H1 (cell line): ENCODE measurements at regions not wholly inside any gene's neighbourhood (a gene's known extent, or its start where the extent isn't known, plus 50 kb on each side); places are given as distances from the start of the nearest gene placed in this dataset.

Experiments
- CTCF ChIA-PET: fragments of 300-600 bp; sonication (Branson Sonifier 250); formaldehyde crosslinking; loops from one replicate; lab custom pipeline; 2021; ENCODE audit not compliant: partially characterized antibody; lab: Charles Lee
- POLR2A ChIA-PET: fragments of 300-600 bp; sonication (Branson Sonifier 250); formaldehyde crosslinking; loops from one replicate; lab custom pipeline; 2021; ENCODE audit warnings: inconsistent platforms; ENCODE audit not compliant: partially characterized antibody; lab: Charles Lee
- DNase-seq, 2 experiments: peaks; one replicate each; pipeline versions ENCODE4 v3.0.0 to v3.0.0-alpha.2; 2010 to 2022; ENCODE audit warnings: low spot score in 2 of 2, low read depth in 1 of 2, mixed read lengths in 1 of 2
- FAIRE-seq: peaks from 2 replicates; lab custom pipeline; 2011; peaks lifted over from hg19 to GRCh38; lab: Jason Lieb, UNC
- H2AFZ ChIP-seq: 2 replicates; pipeline ENCODE4 v1.8.1; 2012; ENCODE audit warnings: low read length, inconsistent platforms
- H2AK5ac ChIP-seq: 2 replicates; pipeline ENCODE4 v1.6.1; 2013; ENCODE audit warnings: low read depth, low read length
- H2BK120ac ChIP-seq: replicated peaks from 2 replicates; pipeline ENCODE3; 2013; ENCODE audit warnings: low read depth, low read length, inconsistent platforms
- H2BK12ac ChIP-seq: 2 replicates; pipeline ENCODE4 v1.6.1; 2013; ENCODE audit warnings: low read depth, low read length
- H2BK15ac ChIP-seq: 2 replicates; pipeline ENCODE4 v1.6.1; 2013; ENCODE audit warnings: low read length
- H2BK20ac ChIP-seq: 2 replicates; pipeline ENCODE4 v1.6.1; 2013; ENCODE audit warnings: low read length
- H2BK5ac ChIP-seq: 2 replicates; pipeline ENCODE4 v1.6.1; 2013; ENCODE audit warnings: low read depth, low read length
- H3K14ac ChIP-seq: 2 replicates; pipeline ENCODE4 v1.6.1; 2013; ENCODE audit warnings: inconsistent platforms; ENCODE audit not compliant: insufficient read length
- H3K18ac ChIP-seq: 2 replicates; pipeline ENCODE4 v1.6.1; 2013; ENCODE audit warnings: low read length; ENCODE audit errors: extremely low read depth
- H3K23ac ChIP-seq: 2 replicates; pipeline ENCODE4 v1.6.1; 2013; ENCODE audit warnings: inconsistent platforms; ENCODE audit not compliant: insufficient read length
- H3K23me2 ChIP-seq: 2 replicates; pipeline ENCODE4 v1.6.1; 2013; ENCODE audit warnings: low read depth, low read length
- H3K27ac ChIP-seq: 2 replicates; pipeline ENCODE4 v1.6.1; 2011; ENCODE audit warnings: low read depth, low read length, inconsistent platforms
- H3K27me3 ChIP-seq, 4 experiments: replicated peaks in 1 of 4; 1 replicate in 1 of 4; 2 replicates in 3 of 4; pipeline versions ENCODE4 v1.6.1 to v1.8.1; 2011 to 2013; ENCODE audit warnings: low read length in 3 of 4, mild to moderate bottlenecking in 3 of 4, inconsistent platforms in 2 of 4, mixed read lengths in 2 of 4, moderate library complexity in 1 of 4; ENCODE audit not compliant: control insufficient read depth in 3 of 4, insufficient read depth in 3 of 4; ENCODE audit errors: extremely low read depth in 1 of 4
- H3K36me3 ChIP-seq, 4 experiments: 2 replicates each; pipeline versions ENCODE4 v1.6.1 to v1.8.1; 2011 to 2013; ENCODE audit warnings: mild to moderate bottlenecking in 4 of 4, low read length in 3 of 4, moderate library complexity in 2 of 4, control low read depth in 1 of 4, inconsistent platforms in 1 of 4; ENCODE audit not compliant: insufficient read depth in 4 of 4, control insufficient read depth in 2 of 4
- H3K4ac ChIP-seq: replicated peaks from 2 replicates; pipeline ENCODE3; 2013; ENCODE audit warnings: low read length, low read depth, mixed read lengths, inconsistent platforms; ENCODE audit not compliant: insufficient read length
- H3K4me1 ChIP-seq, 4 experiments: replicated peaks in 1 of 4; 1 replicate in 1 of 4; 2 replicates in 3 of 4; pipeline versions ENCODE4 v1.6.1 to v1.8.1; 2011 to 2013; ENCODE audit warnings: low read length in 3 of 4, inconsistent platforms in 2 of 4, mixed read lengths in 1 of 4; ENCODE audit not compliant: insufficient read depth in 4 of 4, control insufficient read depth in 3 of 4
- H3K4me2 ChIP-seq, 2 experiments: 2 replicates each; pipeline versions ENCODE4 v1.6.1 to v1.8.1; 2011 to 2013; ENCODE audit warnings: low read depth in 2 of 2, low read length in 2 of 2, control low read depth in 1 of 2, inconsistent platforms in 1 of 2, mild to moderate bottlenecking in 1 of 2; ENCODE audit not compliant: insufficient read depth in 1 of 2
- H3K4me3 ChIP-seq, 4 experiments: fragments of 200-600, 300-600 bp in 1 of 4; sonication (generic), shearing (Covaris generic), sonication (Bioruptor Twin) in 1 of 4; 2 replicates each; pipeline versions ENCODE4 v1.5.1 to v1.8.1; 2011 to 2016; ENCODE audit warnings: low read length in 4 of 4, low read depth in 3 of 4, control low read depth in 2 of 4, inconsistent platforms in 2 of 4, mild to moderate bottlenecking in 2 of 4, mixed read lengths in 1 of 4, moderate library complexity in 1 of 4; ENCODE audit not compliant: insufficient read depth in 2 of 4; ENCODE audit errors: extremely low read depth in 1 of 4
- H3K56ac ChIP-seq: replicated peaks from 2 replicates; pipeline ENCODE3; 2013; ENCODE audit warnings: low read depth, mild to moderate bottlenecking, mixed read lengths, low read length, inconsistent platforms; ENCODE audit not compliant: insufficient read length
- H3K79me1 ChIP-seq: 2 replicates; pipeline ENCODE4 v1.6.1; 2013; ENCODE audit warnings: low read depth, low read length, control low read depth
- H3K79me2 ChIP-seq, 2 experiments: 2 replicates each; pipeline versions ENCODE4 v1.6.1 to v1.8.1; 2012 to 2013; ENCODE audit warnings: low read length in 2 of 2, mild to moderate bottlenecking in 2 of 2, inconsistent platforms in 1 of 2; ENCODE audit not compliant: insufficient read depth in 2 of 2, control insufficient read depth in 1 of 2
- H3K9ac ChIP-seq, 4 experiments: replicated peaks in 1 of 4; 1 replicate in 1 of 4; 2 replicates in 3 of 4; pipeline versions ENCODE4 v1.6.1 to v1.8.1; 2011 to 2013; ENCODE audit warnings: low read depth in 3 of 4, low read length in 3 of 4, control low read depth in 2 of 4, mild to moderate bottlenecking in 2 of 4, moderate library complexity in 2 of 4, inconsistent platforms in 1 of 4; ENCODE audit errors: extremely low read depth in 1 of 4
- H3K9me3 ChIP-seq, 2 experiments: 2 replicates each; pipeline versions ENCODE4 v1.6.1 to v1.8.1; 2012 to 2013; ENCODE audit warnings: mild to moderate bottlenecking in 2 of 2, moderate library complexity in 2 of 2, control low read depth in 1 of 2, inconsistent platforms in 1 of 2, low read depth in 1 of 2, low read length in 1 of 2, mixed read lengths in 1 of 2; ENCODE audit not compliant: insufficient read depth in 2 of 2
- H4K20me1 ChIP-seq, 2 experiments: replicated peaks in 1 of 2; 2 replicates each; pipeline versions ENCODE3 to v1.8.1; 2011 to 2013; ENCODE audit warnings: inconsistent platforms in 2 of 2, low read length in 2 of 2, mild to moderate bottlenecking in 1 of 2; ENCODE audit not compliant: insufficient read depth in 2 of 2, control insufficient read depth in 1 of 2
- H4K5ac ChIP-seq: 2 replicates; pipeline ENCODE4 v1.6.1; 2013; ENCODE audit warnings: low read length, low read depth, mixed read lengths, inconsistent platforms; ENCODE audit not compliant: insufficient read length
- H4K8ac ChIP-seq: 2 replicates; pipeline ENCODE4 v1.8.0; 2013; ENCODE audit warnings: mild to moderate bottlenecking, moderate library complexity, low read length, inconsistent platforms; ENCODE audit not compliant: insufficient read depth; ENCODE audit errors: extremely low read depth
- H4K91ac ChIP-seq: replicated peaks from 2 replicates; pipeline ENCODE3; 2013; ENCODE audit warnings: low read length, mixed read lengths, inconsistent platforms; ENCODE audit not compliant: insufficient read length
- GTF2F1 ChIP-seq: IDR thresholded peaks from 2 replicates; pipeline ENCODE4 v1.6.1; 2012; ENCODE audit warnings: low read depth, low read length, improper control_type of control experiment, borderline replicate concordance
- POLR2AphosphoS5 ChIP-seq: IDR thresholded peaks from 2 replicates; pipeline ENCODE4 v1.6.1; 2011; ENCODE audit warnings: low read depth, low read length
- POU5F1 ChIP-seq: IDR thresholded peaks from 2 replicates; pipeline ENCODE4 v1.6.1; 2011; ENCODE audit warnings: low read depth, mild to moderate bottlenecking, low read length, moderate library complexity
- RAD21 ChIP-seq, 2 experiments: IDR thresholded peaks in 1 of 2; conservative IDR thresholded peaks in 1 of 2; 2 replicates each; pipeline ENCODE4 v1.6.1; 2011; ENCODE audit warnings: low read depth in 2 of 2, low read length in 2 of 2, improper control_type of control experiment in 1 of 2, inconsistent platforms in 1 of 2, mild to moderate bottlenecking in 1 of 2, moderate library complexity in 1 of 2
- RBBP5 ChIP-seq: IDR thresholded peaks from 2 replicates; pipeline ENCODE4 v1.7.1; 2012; ENCODE audit warnings: low read depth, mild to moderate bottlenecking, inconsistent platforms, low read length, moderate library complexity, borderline replicate concordance
- RFX5 ChIP-seq: IDR thresholded peaks from 2 replicates; pipeline ENCODE4 v1.6.1; 2011; ENCODE audit warnings: low read depth, low read length, improper control_type of control experiment, borderline replicate concordance
- SIX5 ChIP-seq: IDR thresholded peaks from 2 replicates; pipeline ENCODE4 v1.6.1; 2011; ENCODE audit warnings: mild to moderate bottlenecking, low read depth, low read length
- TAF1 ChIP-seq: IDR thresholded peaks from 2 replicates; pipeline ENCODE4 v1.6.1; 2011; ENCODE audit warnings: mild to moderate bottlenecking, low read depth, low read length
- TCF12 ChIP-seq: IDR thresholded peaks from 2 replicates; pipeline ENCODE4 v1.6.1; 2011; ENCODE audit warnings: low read depth, mild to moderate bottlenecking, low read length
- WGBS, 2 experiments: shearing (Covaris generic) in 1 of 2; methylation state at CpG; one replicate each; pipeline versions ENCODE4 v1.1.6 to v1.1.7; 2013 to 2015; ENCODE audit warnings: low lambda C conversion rate in 2 of 2, mixed read lengths in 2 of 2, inconsistent platforms in 1 of 2, low coverage in 1 of 2, missing lambda C conversion rate in 1 of 2; ENCODE audit not compliant: insufficient replicate concordance in 2 of 2, insufficient coverage in 1 of 2, insufficient read length in 1 of 2; ENCODE audit errors: extremely low coverage in 1 of 2, missing lambda C conversion rate in 1 of 2; 5-methylcytosine and 5-hydroxymethylcytosine counted together
- TF ChIP-seq, protein P1 (sequence below): IDR thresholded peaks from 2 replicates; pipeline ENCODE4 v1.6.1; 2011; ENCODE audit warnings: low read length, improper control_type of control experiment

DNA sequence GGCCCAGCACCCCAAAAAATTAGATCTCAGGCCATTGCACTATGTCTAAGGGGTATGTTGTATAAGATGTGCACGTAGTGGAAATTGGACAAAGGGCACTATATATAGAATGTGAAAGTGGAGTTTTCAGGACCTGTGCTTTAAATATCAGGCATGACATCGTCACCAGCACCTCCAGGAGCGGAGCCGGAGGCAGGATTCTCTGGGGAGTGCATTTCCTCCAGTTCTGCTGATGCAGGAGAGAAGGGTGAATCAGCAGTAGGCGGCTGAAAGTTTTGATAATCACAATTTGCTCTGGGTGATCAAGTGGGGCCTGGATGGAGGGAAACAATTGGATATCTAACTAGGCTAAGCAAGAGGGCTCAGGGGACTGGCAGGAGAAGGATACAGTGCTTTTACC is 69.1 kb upstream of the NTM start:
- Histone ChIP-seq H3K23me2 (no peaks in the 10 kb centered on the region), H3K27ac (no peak overlapping the region), H2BK15ac (no peak overlapping the region), H3K4ac (no peak overlapping the region), H2BK5ac (no peak overlapping the region), H2AK5ac (no peak overlapping the region), H4K5ac (no peak overlapping the region), H3K27me3 (no peaks in the 10 kb centered on the region), H2BK120ac (no peak overlapping the region), H2AFZ (no peak overlapping the region), H3K9me3 (no peaks in the 10 kb centered on the region), H3K36me3 (peaks cover 0 to 7% (median 2%) of the 10 kb centered on the region in 4 experiments; a peak in 5 of 8 replicates), H2BK20ac (no peak overlapping the region), H4K20me1 (peaks cover 2 to 3% of the 10 kb centered on the region in 2 experiments), H3K4me2 (no peak overlapping the region), H3K79me1 (peaks cover 13% of the 10 kb centered on the region), H3K14ac (no peak overlapping the region), H4K91ac (no peak overlapping the region), H3K4me1 (peaks cover 0 to 1% (median under 1%) of the 10 kb centered on the region in 4 experiments; a peak in 4 of 7 replicates), H3K79me2 (peaks cover 0 to 8% of the 10 kb centered on the region in 2 experiments; a peak in 1 of 4 replicates), H4K8ac (no peak overlapping the region), H3K56ac (no peak overlapping the region), H2BK12ac (no peak overlapping the region), H3K9ac (no peak overlapping the region), H3K4me3 (no peak overlapping the region), H3K23ac (no peak overlapping the region), H3K18ac (no peak overlapping the region)
- POLR2A ChIA-PET, result interaction anchor here (0.6 to 3.2 kb wide), 3 partner anchors 9 to 47 kb away, joined by 3 to 14 read pairs (median 3); no protein-coding TSS in a partner anchor
- no peak for FAIRE-seq
- TF ChIP-seq RAD21 (IDR thresholded peaks at IDR 0.05 in 1 of 2, conservative IDR thresholded peaks at IDR 0.05 in 1 of 2; ENCODE audit: low read depth in 2 of 2, low read length in 2 of 2) (no peak), POU5F1 (no peak), TAF1 (no peak), POLR2AphosphoS5 (no peak), TCF12 (no peak), RBBP5 (no peak), GTF2F1 (no peak), SIX5 (no peak), RFX5 (no peak)
- TF ChIP-seq, protein P1, sequence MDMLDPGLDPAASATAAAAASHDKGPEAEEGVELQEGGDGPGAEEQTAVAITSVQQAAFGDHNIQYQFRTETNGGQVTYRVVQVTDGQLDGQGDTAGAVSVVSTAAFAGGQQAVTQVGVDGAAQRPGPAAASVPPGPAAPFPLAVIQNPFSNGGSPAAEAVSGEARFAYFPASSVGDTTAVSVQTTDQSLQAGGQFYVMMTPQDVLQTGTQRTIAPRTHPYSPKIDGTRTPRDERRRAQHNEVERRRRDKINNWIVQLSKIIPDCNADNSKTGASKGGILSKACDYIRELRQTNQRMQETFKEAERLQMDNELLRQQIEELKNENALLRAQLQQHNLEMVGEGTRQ, result no peak
- no peak for DNase-seq
- WGBS, 2 experiments, result 93% methylated on average over 5 of the region's 5 CpGs; no CpG with 5 or more reads in 1 of the 2 experiments
- CTCF ChIA-PET, result interaction anchor here (1.2 to 1.3 kb wide), 2 partner anchors 10 to 58 kb away, joined by 3 read pairs; no protein-coding TSS in a partner anchor
